ENCODE measurements at regions not wholly inside any gene's neighbourhood (a gene's known extent, or its start where the extent isn't known, plus 50 kb on each side); places are given as distances from the start of the nearest gene placed in this dataset.

DNA sequence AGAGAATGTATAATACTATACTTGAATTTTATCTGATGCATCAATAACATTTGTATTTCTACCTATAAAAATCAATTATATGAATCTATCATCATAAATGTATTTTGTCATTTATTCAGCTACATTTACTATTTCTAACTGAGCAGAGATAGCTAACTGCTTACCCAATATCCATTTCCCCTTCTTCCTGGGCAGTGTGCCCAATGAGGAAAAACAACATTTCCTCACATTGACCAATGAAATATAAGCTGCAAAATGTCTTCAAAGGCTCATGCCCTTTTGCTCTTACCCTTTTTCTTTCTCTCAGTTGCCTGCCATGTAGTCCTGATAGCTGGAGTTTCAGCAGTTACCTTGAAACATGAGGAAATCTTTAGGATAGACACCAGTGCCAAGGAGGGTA lies 385.8 kb upstream of the PCSK5 start:
- Histone ChIP-seq H2BK5ac (ENCODE audit: insufficient read length, low read length) (no peak overlapping the region), H2AFZ (ENCODE audit: low read length) (no peak overlapping the region), H3K79me2 (ENCODE audit: insufficient read depth, low read length) (no peaks in the 10 kb centered on the region), H3T11ph (ENCODE audit: low read length) (no peak overlapping the region), H4K91ac (ENCODE audit: insufficient read length, low read depth, low read length) (no peak overlapping the region), H3K27ac (ENCODE audit: insufficient read length, low read depth, low read length) (no peak overlapping the region), H3K23ac (ENCODE audit: insufficient read length, low read depth, low read length) (no peak overlapping the region), H4K20me1 (ENCODE audit: control insufficient read depth, insufficient read depth, insufficient read length) (no peaks in the 10 kb centered on the region), H3K14ac (ENCODE audit: insufficient read depth, low read length) (no peak overlapping the region), H2BK20ac (ENCODE audit: low read depth, low read length, poor library complexity, severe bottlenecking) (no peak overlapping the region), H2BK120ac (ENCODE audit: low read depth, low read length, poor library complexity, severe bottlenecking) (no peak overlapping the region), H2BK12ac (ENCODE audit: insufficient read length, low read depth, low read length) (no peak overlapping the region), H4K5ac (ENCODE audit: insufficient read length, low read depth, low read length) (no peak overlapping the region), H3K4me2 (ENCODE audit: insufficient read depth, insufficient read length, low read length) (no peak overlapping the region), H3K4me1 (ENCODE audit: insufficient read depth, low read length) (no peaks in the 10 kb centered on the region), H3K23me2 (ENCODE audit: insufficient read length, low read depth, low read length, poor library complexity, severe bottlenecking) (no peaks in the 10 kb centered on the region), H3K18ac (ENCODE audit: insufficient read length, low read depth, low read length) (no peak overlapping the region), H2BK15ac (ENCODE audit: low read depth, low read length) (no peak overlapping the region), H3K27me3 (ENCODE audit: insufficient read depth, low read length) (no peaks in the 10 kb centered on the region), H3K79me1 (ENCODE audit: insufficient read depth, low read depth, low read length, poor library complexity, severe bottlenecking) (no peaks in the 10 kb centered on the region), H3K4ac (ENCODE audit: low read depth, low read length) (no peak overlapping the region), H4K8ac (replicated peaks; ENCODE audit: insufficient read length, low read depth, low read length) (no peak overlapping the region), H3K56ac (ENCODE audit: insufficient read length, low read depth, low read length) (no peak overlapping the region), H3K9ac (ENCODE audit: extremely low read depth, insufficient read length, low read length) (no peak overlapping the region), H3K9me3 (ENCODE audit: control insufficient read depth, low read depth, low read length) (no peaks in the 10 kb centered on the region), H2AK5ac (ENCODE audit: insufficient read length, low read length) (no peak overlapping the region)
- Mint-ChIP-seq H3K36me3 (ENCODE audit: insufficient read depth in 1 of 3, low read depth in 3 of 3) (0 out of 7 replicates have a peak, but pooled peaks cover 0 to 2% (median 0%) of the 10 kb centered on the region in 3 experiments), H3K9me3 (peaks cover 2 to 5% of the 10 kb centered on the region in 2 experiments; a peak in 3 of 5 replicates), H3K27me3 (ENCODE audit: low read depth) (no peaks in the 10 kb centered on the region), H3K27ac (no peak overlapping the region), H3K4me1 (no peaks in the 10 kb centered on the region), H3K4me3 (no peak overlapping the region)
- TF ChIP-seq, protein P1, sequence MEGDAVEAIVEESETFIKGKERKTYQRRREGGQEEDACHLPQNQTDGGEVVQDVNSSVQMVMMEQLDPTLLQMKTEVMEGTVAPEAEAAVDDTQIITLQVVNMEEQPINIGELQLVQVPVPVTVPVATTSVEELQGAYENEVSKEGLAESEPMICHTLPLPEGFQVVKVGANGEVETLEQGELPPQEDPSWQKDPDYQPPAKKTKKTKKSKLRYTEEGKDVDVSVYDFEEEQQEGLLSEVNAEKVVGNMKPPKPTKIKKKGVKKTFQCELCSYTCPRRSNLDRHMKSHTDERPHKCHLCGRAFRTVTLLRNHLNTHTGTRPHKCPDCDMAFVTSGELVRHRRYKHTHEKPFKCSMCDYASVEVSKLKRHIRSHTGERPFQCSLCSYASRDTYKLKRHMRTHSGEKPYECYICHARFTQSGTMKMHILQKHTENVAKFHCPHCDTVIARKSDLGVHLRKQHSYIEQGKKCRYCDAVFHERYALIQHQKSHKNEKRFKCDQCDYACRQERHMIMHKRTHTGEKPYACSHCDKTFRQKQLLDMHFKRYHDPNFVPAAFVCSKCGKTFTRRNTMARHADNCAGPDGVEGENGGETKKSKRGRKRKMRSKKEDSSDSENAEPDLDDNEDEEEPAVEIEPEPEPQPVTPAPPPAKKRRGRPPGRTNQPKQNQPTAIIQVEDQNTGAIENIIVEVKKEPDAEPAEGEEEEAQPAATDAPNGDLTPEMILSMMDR (conservative IDR thresholded peaks at IDR 0.05): no peak
- DNase-seq: no peak

Measured in H9 (cell line).